ENCODE measurements at regions not wholly inside any gene's neighbourhood (a gene's known extent, or its start where the extent isn't known, plus 50 kb on each side); places are given as distances from the start of the nearest gene placed in this dataset.
A peak's percentile ranks its signal among the peaks of the same experiment; 100 is the strongest.

- no peak overlapping the region for H3K4me3 ChIP-seq (ENCODE audit: low read depth, low read length)
- DNase-seq (ENCODE audit: low read depth, low spot score), result no peak
- in situ Hi-C loops (cut with HindIII; ENCODE audit: low sequenced_read_pairs), result no loop called here
- TF ChIP-seq, protein P1, sequence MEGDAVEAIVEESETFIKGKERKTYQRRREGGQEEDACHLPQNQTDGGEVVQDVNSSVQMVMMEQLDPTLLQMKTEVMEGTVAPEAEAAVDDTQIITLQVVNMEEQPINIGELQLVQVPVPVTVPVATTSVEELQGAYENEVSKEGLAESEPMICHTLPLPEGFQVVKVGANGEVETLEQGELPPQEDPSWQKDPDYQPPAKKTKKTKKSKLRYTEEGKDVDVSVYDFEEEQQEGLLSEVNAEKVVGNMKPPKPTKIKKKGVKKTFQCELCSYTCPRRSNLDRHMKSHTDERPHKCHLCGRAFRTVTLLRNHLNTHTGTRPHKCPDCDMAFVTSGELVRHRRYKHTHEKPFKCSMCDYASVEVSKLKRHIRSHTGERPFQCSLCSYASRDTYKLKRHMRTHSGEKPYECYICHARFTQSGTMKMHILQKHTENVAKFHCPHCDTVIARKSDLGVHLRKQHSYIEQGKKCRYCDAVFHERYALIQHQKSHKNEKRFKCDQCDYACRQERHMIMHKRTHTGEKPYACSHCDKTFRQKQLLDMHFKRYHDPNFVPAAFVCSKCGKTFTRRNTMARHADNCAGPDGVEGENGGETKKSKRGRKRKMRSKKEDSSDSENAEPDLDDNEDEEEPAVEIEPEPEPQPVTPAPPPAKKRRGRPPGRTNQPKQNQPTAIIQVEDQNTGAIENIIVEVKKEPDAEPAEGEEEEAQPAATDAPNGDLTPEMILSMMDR (IDR thresholded peaks at IDR 0.05; ENCODE audit: low read depth, low read length), result no peak
These were observed 105.0 kb upstream of the EEF1E1 start for GRCh38 chr6:8207191-8207868.

DNA sequence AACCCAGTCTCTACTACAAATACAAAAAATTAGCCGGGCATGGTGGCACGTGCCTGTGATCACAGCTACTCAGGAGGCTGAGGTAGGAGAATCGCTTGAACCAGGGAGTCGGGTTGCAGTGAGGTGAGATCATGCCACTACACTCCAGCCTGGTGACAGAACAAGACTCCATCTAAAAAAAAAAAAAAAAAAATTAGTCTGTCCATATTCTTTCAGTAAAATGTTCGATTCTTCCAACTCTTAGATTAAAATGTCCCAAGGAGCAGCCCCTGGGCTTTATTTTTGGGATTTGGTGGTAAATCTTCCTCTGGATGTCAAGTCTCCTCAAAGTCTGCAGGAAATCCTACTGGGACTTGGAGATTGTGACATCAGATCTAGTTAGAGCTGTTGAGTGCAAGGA is 101.0 kb upstream of the EEF1E1 start:
- in situ Hi-C loops (cut with HindIII; ENCODE audit: low sequenced_read_pairs), result no loop called here
- no peak for DNase-seq (ENCODE audit: low read depth, low spot score)
- no peak overlapping the region for H3K4me3 ChIP-seq (ENCODE audit: low read depth, low read length)
- TF ChIP-seq, protein P1 (IDR thresholded peaks at IDR 0.05; ENCODE audit: low read depth, low read length), result no peak

DNA sequence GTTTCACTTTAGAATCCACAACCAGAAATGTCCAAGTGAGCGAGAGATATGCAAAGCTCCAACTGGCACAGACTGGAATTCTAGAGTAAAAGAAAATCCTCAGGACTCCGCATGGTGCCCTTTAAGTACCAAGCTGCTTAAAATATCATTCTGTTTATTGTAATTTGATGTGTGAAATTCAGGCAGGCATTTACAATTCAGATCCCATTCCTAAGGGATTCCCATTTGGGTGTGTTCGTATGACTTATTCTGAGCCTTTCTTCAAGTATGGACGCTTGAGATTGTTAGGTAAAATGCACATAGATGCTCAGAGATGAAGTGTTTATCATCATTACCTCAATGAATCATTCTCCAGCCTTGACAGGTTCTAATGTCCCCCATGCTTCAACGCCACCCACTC is 99.3 kb upstream of the EEF1E1 start:
- in situ Hi-C loops (cut with HindIII; ENCODE audit: low sequenced_read_pairs), result no loop called here
- TF ChIP-seq, protein P1 (IDR thresholded peaks at IDR 0.05; ENCODE audit: low read depth, low read length), result no peak
- no peak for DNase-seq (ENCODE audit: low read depth, low spot score)
- H3K4me3 ChIP-seq (ENCODE audit: low read depth, low read length), result no peak overlapping the region

DNA sequence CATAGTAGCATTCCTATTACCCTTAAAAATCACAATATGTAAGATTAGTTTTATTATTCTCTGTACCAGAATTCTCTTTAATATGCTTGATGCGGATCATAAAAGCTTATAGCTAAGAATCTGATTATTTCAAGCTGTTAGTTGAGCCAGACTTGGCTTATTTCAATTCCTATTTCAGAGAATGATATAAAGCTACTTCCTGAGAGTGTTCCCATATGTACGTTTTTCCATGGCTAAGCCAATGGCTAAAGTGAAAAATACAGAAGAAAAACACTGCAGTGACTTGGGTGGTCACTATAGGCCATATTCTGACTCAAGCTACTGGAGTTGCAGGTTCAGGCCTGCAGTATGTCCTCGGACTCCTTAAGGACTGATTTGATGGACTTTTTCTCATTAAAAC is 97.9 kb upstream of the EEF1E1 start:
- no peak overlapping the region for H3K4me3 ChIP-seq (ENCODE audit: low read depth, low read length)
- no peak for DNase-seq (ENCODE audit: low read depth, low spot score)
- in situ Hi-C loops (cut with HindIII; ENCODE audit: low sequenced_read_pairs), result no loop called here
- TF ChIP-seq, protein P1 (IDR thresholded peaks at IDR 0.05; ENCODE audit: low read depth, low read length), result no peak

DNA sequence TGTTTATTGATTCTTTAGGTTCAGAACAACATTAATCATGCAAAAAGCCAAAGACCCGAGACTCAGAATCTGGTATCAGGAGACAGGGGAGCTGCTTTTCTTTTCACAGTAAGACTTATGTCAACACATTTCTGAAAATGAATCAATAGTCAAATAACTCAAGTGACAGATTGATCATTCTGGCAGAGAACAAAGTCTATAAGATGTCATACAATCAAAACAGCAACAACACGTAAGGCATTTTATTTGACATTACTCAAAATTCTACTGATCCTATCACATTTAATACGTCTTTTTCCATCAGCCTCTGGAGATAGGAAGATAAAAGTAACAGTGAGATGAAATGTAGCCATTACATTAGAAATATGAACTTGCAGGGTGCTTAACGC is 93.4 kb upstream of the EEF1E1 start:
- H3K4me3 ChIP-seq (ENCODE audit: low read depth, low read length), result no peak overlapping the region
- no peak for DNase-seq (ENCODE audit: low read depth, low spot score)
- TF ChIP-seq, protein P1 (IDR thresholded peaks at IDR 0.05; ENCODE audit: low read depth, low read length), result no peak
- in situ Hi-C loops (cut with HindIII; ENCODE audit: low sequenced_read_pairs), result no loop called here

GRCh38 chr6:8195040-8195713 is 92.8 kb upstream of the EEF1E1 start:
- in situ Hi-C loops (cut with HindIII; ENCODE audit: low sequenced_read_pairs), result no loop called here

More at GRCh38 chr6:8195040-8195713, 92.8 kb upstream of the EEF1E1 start:
- no peak overlapping the region for H3K4me3 ChIP-seq (ENCODE audit: low read depth, low read length)
- TF ChIP-seq, protein P1 (IDR thresholded peaks at IDR 0.05; ENCODE audit: low read depth, low read length), result peak; percentile 30
- DNase-seq (ENCODE audit: low read depth, low spot score), result no peak
